Ovary (tissue), 7 donors: ENCODE measurements at regions not wholly inside any gene's neighbourhood (a gene's known extent, or its start where the extent isn't known, plus 50 kb on each side); places are given as distances from the start of the nearest gene placed in this dataset.

ENCODE experiments used
- DNase-seq, 5 donors: peaks; one replicate each; pipeline ENCODE4 v3.0.0-alpha.2; 2019 to 2020
- H3K27ac ChIP-seq, 2 donors: fragments of 200-600 bp; one replicate each; pipeline versions ENCODE4 v1.5.1 to v1.8.0; 2019 to 2022
- H3K27me3 ChIP-seq: fragments of 200-600 bp; one replicate; pipeline ENCODE4 v1.8.0; 2022
- H3K36me3 ChIP-seq: fragments of 200-600 bp; sonication (generic); one replicate; pipeline ENCODE4 v1.5.1; 2019
- H3K4me1 ChIP-seq: one replicate; pipeline ENCODE4 v1.8.1; 2013; ENCODE audit warnings: mild to moderate bottlenecking, moderate library complexity; ENCODE audit not compliant: insufficient read depth
- H3K4me3 ChIP-seq: fragments of 200-600 bp; sonication (generic); one replicate; pipeline ENCODE4 v1.5.1; 2017
- H3K9me3 ChIP-seq, 2 donors: fragments of 200-600 bp in 1 of 2; sonication (generic) in 1 of 2; one replicate each; pipeline versions ENCODE4 v1.5.1 to v1.8.1; 2013 to 2019; ENCODE audit warnings: mild to moderate bottlenecking in 1 of 2, moderate library complexity in 1 of 2
- EP300 ChIP-seq: sonication (generic); formaldehyde crosslinking; IDR thresholded peaks from one replicate; pipeline ENCODE4 v1.6.1; 2017; ENCODE audit warnings: antibody characterized with exemption
- POLR2A ChIP-seq: fragments of 450-650 bp; IDR thresholded peaks from one replicate; pipeline ENCODE4 v1.6.1; 2017; ENCODE audit warnings: antibody characterized with exemption, mild to moderate bottlenecking, moderate library complexity
- WGBS, 3 donors: extraction: QIAGEN DNeasy Blood & Tissue Kit in 1 of 3; methylation state at CpG; one replicate each; pipeline versions ENCODE4 v1.1.5 to v1.1.7; 2013 to 2017; 5-methylcytosine and 5-hydroxymethylcytosine counted together
- intact Hi-C, 4 donors: fragments of 100-400 bp; cut with DNase I; formaldehyde crosslinking; loops; one replicate each; pipeline versions ENCODE4 v1.11.0 to v1.15.1; 2022 to 2023
- TF ChIP-seq, protein P1 (sequence below), 3 donors: fragments of 450-650 bp in 2 of 3; fragments of 200-600 bp in 1 of 3; IDR thresholded peaks; one replicate each; pipeline versions ENCODE4 v1.5.1 to v1.8.0; 2016 to 2022; ENCODE audit warnings: antibody characterized with exemption in 3 of 3, mild to moderate bottlenecking in 1 of 3
- donor health status: DM: no; HTN: no; CAD: no; lungs with moderate emphysema.
- donor health status: DM: no; HTN: no; CAD: no.
- donor health status: Bipolar disorder and iron deficiency.
- donor health status: DM: no; HTN: no; CAD: no.
- donor health status: DM: yes; HTN: yes; CAD: no.

DNA sequence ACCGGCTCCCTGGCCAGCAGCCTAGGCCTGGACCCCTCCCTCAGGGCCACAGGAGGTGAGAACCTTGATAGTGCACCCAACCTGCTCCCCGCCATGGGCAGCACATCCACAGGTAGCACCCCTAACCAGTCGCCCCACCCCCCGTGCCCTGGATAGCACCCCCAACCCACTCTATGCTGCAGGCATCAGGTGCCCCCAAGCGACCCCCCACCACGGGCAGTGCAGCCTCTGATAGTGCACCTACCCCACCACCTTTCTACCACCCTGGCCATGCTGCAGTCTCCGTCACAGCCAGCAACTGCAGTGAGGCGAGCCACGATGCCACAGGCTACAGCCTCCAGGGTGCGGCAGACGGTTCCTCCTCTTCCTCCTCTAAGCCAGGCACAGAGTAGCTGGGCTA lies 55.6 kb downstream of the SOWAHC start:
- Histone ChIP-seq H3K4me1 (no peaks in the 10 kb centered on the region), H3K27ac (no peak overlapping the region), H3K36me3 (no peaks in the 10 kb centered on the region), H3K27me3 (no peaks in the 10 kb centered on the region), H3K4me3 (no peak overlapping the region), H3K9me3 (no peaks in the 10 kb centered on the region)
- DNase-seq: no peak
- 90 to 92% (median 91%) methylated on average over 11 of the region's 11 CpGs for WGBS, 3 donors
- intact Hi-C loops: no loop called here
- no peak for TF ChIP-seq EP300
- TF ChIP-seq, protein P1, sequence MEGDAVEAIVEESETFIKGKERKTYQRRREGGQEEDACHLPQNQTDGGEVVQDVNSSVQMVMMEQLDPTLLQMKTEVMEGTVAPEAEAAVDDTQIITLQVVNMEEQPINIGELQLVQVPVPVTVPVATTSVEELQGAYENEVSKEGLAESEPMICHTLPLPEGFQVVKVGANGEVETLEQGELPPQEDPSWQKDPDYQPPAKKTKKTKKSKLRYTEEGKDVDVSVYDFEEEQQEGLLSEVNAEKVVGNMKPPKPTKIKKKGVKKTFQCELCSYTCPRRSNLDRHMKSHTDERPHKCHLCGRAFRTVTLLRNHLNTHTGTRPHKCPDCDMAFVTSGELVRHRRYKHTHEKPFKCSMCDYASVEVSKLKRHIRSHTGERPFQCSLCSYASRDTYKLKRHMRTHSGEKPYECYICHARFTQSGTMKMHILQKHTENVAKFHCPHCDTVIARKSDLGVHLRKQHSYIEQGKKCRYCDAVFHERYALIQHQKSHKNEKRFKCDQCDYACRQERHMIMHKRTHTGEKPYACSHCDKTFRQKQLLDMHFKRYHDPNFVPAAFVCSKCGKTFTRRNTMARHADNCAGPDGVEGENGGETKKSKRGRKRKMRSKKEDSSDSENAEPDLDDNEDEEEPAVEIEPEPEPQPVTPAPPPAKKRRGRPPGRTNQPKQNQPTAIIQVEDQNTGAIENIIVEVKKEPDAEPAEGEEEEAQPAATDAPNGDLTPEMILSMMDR (IDR thresholded peaks at IDR 0.05): no peak

DNA sequence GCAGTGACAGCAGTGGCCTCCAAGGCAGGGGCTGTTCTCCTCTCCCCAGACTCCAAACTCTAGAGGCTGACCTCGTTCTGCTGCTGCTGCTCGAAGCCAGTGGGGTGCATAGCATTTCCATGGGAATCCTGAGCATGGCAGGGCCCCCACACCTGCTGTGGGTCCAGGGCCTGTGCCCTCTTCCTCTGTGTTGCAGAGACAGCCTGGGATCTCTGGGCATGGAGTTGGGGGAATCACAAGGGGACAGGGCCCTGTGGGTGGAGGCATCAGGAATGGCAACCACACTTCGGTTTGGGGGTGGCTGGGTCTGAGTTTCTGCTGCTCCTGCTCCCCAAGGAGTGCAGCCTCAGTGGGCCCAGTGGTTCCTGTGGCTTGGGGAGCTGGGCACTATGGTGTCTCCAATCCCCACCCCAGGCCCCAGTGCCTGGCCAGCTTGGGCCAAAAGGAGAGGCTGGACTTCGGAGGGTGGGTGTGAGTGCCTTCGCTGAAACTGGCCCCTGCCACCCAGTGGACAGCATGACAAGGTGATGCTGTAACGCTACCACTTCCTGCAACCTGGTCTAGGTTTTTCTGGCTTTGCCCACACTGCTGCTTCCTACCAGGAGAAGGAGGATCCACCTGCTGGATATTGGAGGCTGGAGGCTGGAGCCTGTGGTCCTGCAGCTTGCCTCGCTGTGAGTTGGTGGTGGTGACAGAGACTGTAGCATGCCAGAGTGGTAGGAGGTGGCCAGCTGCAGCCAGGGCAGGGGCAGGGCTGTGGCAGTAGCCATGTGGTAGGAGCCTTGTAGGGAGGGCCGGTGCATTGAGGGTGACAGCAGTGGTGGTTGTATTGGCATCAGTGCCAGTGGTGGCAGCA lies 56.6 kb downstream of the SOWAHC start:
- 93 to 95% (median 95%) methylated on average over 8 of the region's 8 CpGs for WGBS, 3 donors
- no peaks in the 10 kb centered on the region for H3K4me1 ChIP-seq
- H3K9me3 ChIP-seq: no peaks in the 10 kb centered on the region
- H3K27me3 ChIP-seq: no peaks in the 10 kb centered on the region
- H3K36me3 ChIP-seq: no peaks in the 10 kb centered on the region
- no peak overlapping the region for H3K27ac ChIP-seq
- no peak for DNase-seq
- TF ChIP-seq POLR2A (no peak), EP300 (no peak)
- TF ChIP-seq, protein P1 (IDR thresholded peaks at IDR 0.05): no peak
- intact Hi-C loops: no loop called here
- no peak overlapping the region for H3K4me3 ChIP-seq

DNA sequence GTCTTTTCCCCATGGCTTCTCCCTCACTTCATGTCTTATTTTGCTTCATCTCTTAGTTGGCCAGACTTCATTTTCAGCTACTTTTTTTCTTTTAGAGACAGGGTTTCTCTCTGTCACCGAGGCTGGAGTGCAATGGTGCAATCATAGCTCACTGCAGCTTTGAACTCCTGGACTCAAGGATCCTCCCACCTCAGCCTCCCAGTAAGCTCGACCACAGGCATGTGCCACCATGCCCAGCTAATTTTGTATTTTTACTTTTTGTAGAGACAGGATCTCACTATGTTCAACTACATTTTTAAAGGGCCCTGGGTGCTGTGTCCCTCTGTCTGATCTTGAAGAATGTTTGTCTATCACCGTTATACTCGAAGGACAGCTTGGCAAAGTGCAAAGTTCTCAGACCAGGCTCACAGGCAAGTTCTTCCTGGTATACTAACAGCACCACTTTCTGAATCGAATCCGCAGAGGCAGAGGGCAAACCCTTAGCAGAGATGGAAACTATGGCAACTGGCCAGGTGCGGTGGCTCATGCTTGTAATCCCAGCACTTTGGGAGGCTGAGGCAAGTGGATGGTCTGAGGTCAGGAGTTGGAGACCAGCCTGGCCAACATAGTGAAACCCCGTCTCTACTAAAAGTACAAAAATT lies 60.9 kb downstream of the SOWAHC start:
- H3K27me3 ChIP-seq: no peaks in the 10 kb centered on the region
- intact Hi-C loops: no loop called here
- no peak overlapping the region for H3K4me3 ChIP-seq
- no peak overlapping the region for H3K27ac ChIP-seq
- H3K36me3 ChIP-seq: no peaks in the 10 kb centered on the region
- TF ChIP-seq, protein P1 (IDR thresholded peaks at IDR 0.05): no peak
- no peak for TF ChIP-seq POLR2A
- no peak for TF ChIP-seq EP300
- peaks cover 3% of the 10 kb centered on the region for H3K4me1 ChIP-seq
- 85 to 88% (median 85%) methylated on average over 8 of the region's 8 CpGs for WGBS, 3 donors
- no peak for DNase-seq
- H3K9me3 ChIP-seq: no peaks in the 10 kb centered on the region

DNA sequence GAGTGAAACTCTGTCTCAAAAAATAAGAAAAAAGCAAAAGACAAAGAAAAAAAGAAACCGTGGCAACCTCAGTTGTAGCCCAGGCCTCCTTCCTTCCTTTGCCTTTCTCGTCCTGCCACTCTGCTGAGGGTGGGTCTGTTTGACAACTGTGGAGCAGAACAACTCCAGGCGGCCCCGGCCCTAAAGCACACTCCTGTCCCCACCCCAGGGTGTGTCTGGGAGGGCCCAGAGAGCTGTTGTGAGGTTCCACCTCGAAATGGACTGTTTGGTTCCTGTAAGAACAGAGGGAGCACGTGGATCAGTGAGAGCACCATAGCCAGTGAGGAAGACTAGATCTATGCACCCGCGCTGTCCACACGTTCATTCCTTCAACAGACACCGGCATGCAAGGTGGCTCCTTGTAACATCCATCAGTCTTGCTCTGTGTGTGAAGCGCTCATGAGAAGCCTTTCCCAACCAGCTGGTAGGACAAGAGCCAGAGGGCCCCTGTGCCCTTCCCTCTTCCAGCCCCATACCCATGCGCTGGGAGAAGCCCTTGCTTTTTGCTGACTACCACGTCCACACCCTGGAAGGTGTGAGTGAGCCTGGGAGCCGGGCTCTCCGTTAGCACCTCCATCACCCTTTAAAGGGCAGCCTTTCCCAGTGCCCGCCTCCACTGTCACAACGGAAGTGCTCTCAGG lies 61.6 kb downstream of the SOWAHC start:
- peaks cover 3% of the 10 kb centered on the region for H3K4me1 ChIP-seq
- H3K27ac ChIP-seq: no peak overlapping the region
- intact Hi-C loops: no loop called here
- WGBS, 3 donors: 89 to 92% (median 91%) methylated on average over 17 of the region's 17 CpGs
- H3K27me3 ChIP-seq: no peaks in the 10 kb centered on the region
- TF ChIP-seq POLR2A: no peak
- no peak for TF ChIP-seq EP300
- TF ChIP-seq, protein P1 (IDR thresholded peaks at IDR 0.05): no peak
- H3K4me3 ChIP-seq: no peak overlapping the region
- no peaks in the 10 kb centered on the region for H3K9me3 ChIP-seq
- no peaks in the 10 kb centered on the region for H3K36me3 ChIP-seq
- no peak for DNase-seq
